GM23338 (cell line): ENCODE measurements at regions not wholly inside any gene's neighbourhood (a gene's known extent, or its start where the extent isn't known, plus 50 kb on each side); places are given as distances from the start of the nearest gene placed in this dataset.

Source experiments
- CREB1 ChIP-seq: fragments of 250-450 bp; sonication (Bioruptor Pico); IDR thresholded peaks from 2 replicates; pipeline ENCODE4 v1.5.0; 2020; ENCODE audit warnings: low read depth, mild to moderate bottlenecking, moderate library complexity
- CTCF ChIP-seq, 2 experiments: fragments of 200-600 bp in 1 of 2; sonication (generic) in 1 of 2; conservative IDR thresholded peaks; 2 replicates each; pipeline versions ENCODE4 v1.5.1 to v1.6.1; 2016 to 2017; ENCODE audit warnings: antibody characterized with exemption in 2 of 2, low read depth in 2 of 2, mild to moderate bottlenecking in 2 of 2, moderate library complexity in 1 of 2
- EZH2 ChIP-seq: fragments of 200-600 bp; sonication (generic); IDR thresholded peaks from one replicate; pipeline ENCODE4 v1.8.0; 2017; ENCODE audit warnings: antibody characterized with exemption, mild to moderate bottlenecking, low read depth; ENCODE audit not compliant: unreplicated experiment
- EZH2phosphoT487 ChIP-seq: fragments of 200-600 bp; sonication (generic); IDR thresholded peaks from one replicate; pipeline ENCODE4 v1.8.1; 2018; ENCODE audit warnings: antibody characterized with exemption; ENCODE audit not compliant: unreplicated experiment
- JUNB ChIP-seq: IDR thresholded peaks from one replicate; pipeline ENCODE4 v1.6.1; 2016; ENCODE audit warnings: antibody characterized with exemption; ENCODE audit not compliant: unreplicated experiment
- NANOG ChIP-seq: IDR thresholded peaks from 2 replicates; pipeline ENCODE4 v1.6.1; 2016; ENCODE audit warnings: antibody characterized with exemption, borderline replicate concordance
- POLR2AphosphoS5 ChIP-seq: IDR thresholded peaks from 2 replicates; pipeline ENCODE4 v1.6.1; 2016; ENCODE audit warnings: antibody characterized with exemption, low read depth
- STAT1 ChIP-seq: IDR thresholded peaks from one replicate; pipeline ENCODE4 v1.6.1; 2016; ENCODE audit warnings: antibody characterized with exemption; ENCODE audit not compliant: unreplicated experiment
- ZNF114 ChIP-seq: fragments of 250-450 bp; sonication (Bioruptor Pico); IDR thresholded peaks from 2 replicates; pipeline ENCODE4 v1.5.0; 2020; ENCODE audit warnings: mild to moderate bottlenecking, moderate library complexity
- ZNF331 ChIP-seq: fragments of 250-450 bp; sonication (Bioruptor Pico); IDR thresholded peaks from 2 replicates; pipeline ENCODE4 v1.5.0; 2020; ENCODE audit warnings: low read depth, mild to moderate bottlenecking, moderate library complexity
- ZNF462 ChIP-seq: fragments of 250-450 bp; sonication (Bioruptor Pico); IDR thresholded peaks from 2 replicates; pipeline ENCODE4 v1.5.0; 2020; ENCODE audit warnings: mild to moderate bottlenecking, moderate library complexity
- TF ChIP-seq, protein P1 (sequence below): IDR thresholded peaks from one replicate; pipeline ENCODE4 v1.6.1; 2018; ENCODE audit warnings: antibody characterized with exemption; ENCODE audit not compliant: unreplicated experiment
- TF ChIP-seq, protein P2 (sequence below): IDR thresholded peaks from 2 replicates; pipeline ENCODE4 v1.6.1; 2016; ENCODE audit warnings: antibody characterized with exemption

DNA sequence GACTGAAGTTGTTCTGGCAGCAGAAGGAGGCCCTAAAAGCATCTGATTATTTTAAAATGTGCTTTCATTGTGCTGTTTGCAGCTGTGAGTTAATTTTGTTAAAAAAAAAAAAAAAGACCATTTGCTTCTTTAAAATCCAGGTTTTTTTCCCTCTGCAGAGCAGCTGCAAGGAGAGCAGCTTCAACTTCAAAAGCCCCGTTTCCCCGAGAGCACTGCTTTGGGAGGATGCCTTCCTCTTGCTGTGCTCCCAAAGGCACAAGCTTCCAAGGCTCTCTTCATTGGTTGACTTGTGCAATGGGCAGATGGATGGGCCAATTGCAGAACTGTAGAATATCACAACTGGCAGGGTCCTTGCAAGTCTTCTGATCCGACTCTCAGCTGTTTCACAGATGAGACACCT, 459.2 kb upstream of the PKN2 start:
- TF ChIP-seq CTCF (conservative IDR thresholded peaks at IDR 0.05; ENCODE audit: low read depth in 2 of 2): no peak
- TF ChIP-seq, protein P1, sequence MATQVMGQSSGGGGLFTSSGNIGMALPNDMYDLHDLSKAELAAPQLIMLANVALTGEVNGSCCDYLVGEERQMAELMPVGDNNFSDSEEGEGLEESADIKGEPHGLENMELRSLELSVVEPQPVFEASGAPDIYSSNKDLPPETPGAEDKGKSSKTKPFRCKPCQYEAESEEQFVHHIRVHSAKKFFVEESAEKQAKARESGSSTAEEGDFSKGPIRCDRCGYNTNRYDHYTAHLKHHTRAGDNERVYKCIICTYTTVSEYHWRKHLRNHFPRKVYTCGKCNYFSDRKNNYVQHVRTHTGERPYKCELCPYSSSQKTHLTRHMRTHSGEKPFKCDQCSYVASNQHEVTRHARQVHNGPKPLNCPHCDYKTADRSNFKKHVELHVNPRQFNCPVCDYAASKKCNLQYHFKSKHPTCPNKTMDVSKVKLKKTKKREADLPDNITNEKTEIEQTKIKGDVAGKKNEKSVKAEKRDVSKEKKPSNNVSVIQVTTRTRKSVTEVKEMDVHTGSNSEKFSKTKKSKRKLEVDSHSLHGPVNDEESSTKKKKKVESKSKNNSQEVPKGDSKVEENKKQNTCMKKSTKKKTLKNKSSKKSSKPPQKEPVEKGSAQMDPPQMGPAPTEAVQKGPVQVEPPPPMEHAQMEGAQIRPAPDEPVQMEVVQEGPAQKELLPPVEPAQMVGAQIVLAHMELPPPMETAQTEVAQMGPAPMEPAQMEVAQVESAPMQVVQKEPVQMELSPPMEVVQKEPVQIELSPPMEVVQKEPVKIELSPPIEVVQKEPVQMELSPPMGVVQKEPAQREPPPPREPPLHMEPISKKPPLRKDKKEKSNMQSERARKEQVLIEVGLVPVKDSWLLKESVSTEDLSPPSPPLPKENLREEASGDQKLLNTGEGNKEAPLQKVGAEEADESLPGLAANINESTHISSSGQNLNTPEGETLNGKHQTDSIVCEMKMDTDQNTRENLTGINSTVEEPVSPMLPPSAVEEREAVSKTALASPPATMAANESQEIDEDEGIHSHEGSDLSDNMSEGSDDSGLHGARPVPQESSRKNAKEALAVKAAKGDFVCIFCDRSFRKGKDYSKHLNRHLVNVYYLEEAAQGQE: no peak
- TF ChIP-seq EZH2phosphoT487: no peak
- TF ChIP-seq POLR2AphosphoS5: no peak
- TF ChIP-seq EZH2: no peak
- TF ChIP-seq JUNB: no peak
- TF ChIP-seq CREB1 (CRISPR knock-in tag): no peak
- TF ChIP-seq, protein P2, sequence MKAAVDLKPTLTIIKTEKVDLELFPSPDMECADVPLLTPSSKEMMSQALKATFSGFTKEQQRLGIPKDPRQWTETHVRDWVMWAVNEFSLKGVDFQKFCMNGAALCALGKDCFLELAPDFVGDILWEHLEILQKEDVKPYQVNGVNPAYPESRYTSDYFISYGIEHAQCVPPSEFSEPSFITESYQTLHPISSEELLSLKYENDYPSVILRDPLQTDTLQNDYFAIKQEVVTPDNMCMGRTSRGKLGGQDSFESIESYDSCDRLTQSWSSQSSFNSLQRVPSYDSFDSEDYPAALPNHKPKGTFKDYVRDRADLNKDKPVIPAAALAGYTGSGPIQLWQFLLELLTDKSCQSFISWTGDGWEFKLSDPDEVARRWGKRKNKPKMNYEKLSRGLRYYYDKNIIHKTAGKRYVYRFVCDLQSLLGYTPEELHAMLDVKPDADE: no peak
- TF ChIP-seq STAT1: no peak
- no peak for TF ChIP-seq ZNF331 (CRISPR knock-in tag)
- no peak for TF ChIP-seq NANOG
- no peak for TF ChIP-seq ZNF114 (CRISPR knock-in tag)
- no peak for TF ChIP-seq ZNF462 (CRISPR knock-in tag)
